WTC11 (cell line): ENCODE measurements at regions not wholly inside any gene's neighbourhood (a gene's known extent, or its start where the extent isn't known, plus 50 kb on each side); places are given as distances from the start of the nearest gene placed in this dataset.

Experiments used
- ATF6 ChIP-seq: sonication (generic); formaldehyde crosslinking; IDR thresholded peaks from 2 replicates; pipeline ENCODE4 v1.8.1; 2023; ENCODE audit warnings: mild to moderate bottlenecking, missing genetic modification reagents
- FOXJ3 ChIP-seq: sonication (generic); formaldehyde crosslinking; IDR thresholded peaks from 2 replicates; pipeline ENCODE4 v1.9.0; 2021; ENCODE audit warnings: missing genetic modification reagents, mild to moderate bottlenecking, borderline replicate concordance
- JUN ChIP-seq: sonication (generic); formaldehyde crosslinking; IDR thresholded peaks from 2 replicates; pipeline ENCODE4 v1.8.0; 2023; ENCODE audit warnings: mild to moderate bottlenecking, missing genetic modification reagents
- MYBL2 ChIP-seq: sonication (generic); formaldehyde crosslinking; IDR thresholded peaks from 2 replicates; pipeline ENCODE4 v1.8.1; 2023; ENCODE audit warnings: mild to moderate bottlenecking, moderate library complexity, missing genetic modification reagents
- NR3C1 ChIP-seq: sonication (generic); formaldehyde crosslinking; conservative IDR thresholded peaks from 2 replicates; pipeline ENCODE4 v1.8.1; 2023; ENCODE audit warnings: low read depth, mild to moderate bottlenecking, missing genetic modification reagents
- PRRX2 ChIP-seq: fragments of 250-450 bp; sonication (Bioruptor Pico); IDR thresholded peaks from 2 replicates; pipeline ENCODE4 v1.8.0; 2021; ENCODE audit warnings: mild to moderate bottlenecking
- ZBTB21 ChIP-seq: sonication (generic); formaldehyde crosslinking; IDR thresholded peaks from 2 replicates; pipeline ENCODE4 v1.8.1; 2023; ENCODE audit warnings: mild to moderate bottlenecking, missing genetic modification reagents, borderline replicate concordance
- TF ChIP-seq, protein P1 (sequence below): fragments of 200-600 bp; IDR thresholded peaks from 2 replicates; pipeline ENCODE4 v1.8.0; 2022; ENCODE audit warnings: antibody characterized with exemption
- TF ChIP-seq, protein P2 (sequence below): sonication (generic); formaldehyde crosslinking; conservative IDR thresholded peaks from 2 replicates; pipeline ENCODE4 v1.8.1; 2022; ENCODE audit warnings: mild to moderate bottlenecking, missing genetic modification reagents

DNA sequence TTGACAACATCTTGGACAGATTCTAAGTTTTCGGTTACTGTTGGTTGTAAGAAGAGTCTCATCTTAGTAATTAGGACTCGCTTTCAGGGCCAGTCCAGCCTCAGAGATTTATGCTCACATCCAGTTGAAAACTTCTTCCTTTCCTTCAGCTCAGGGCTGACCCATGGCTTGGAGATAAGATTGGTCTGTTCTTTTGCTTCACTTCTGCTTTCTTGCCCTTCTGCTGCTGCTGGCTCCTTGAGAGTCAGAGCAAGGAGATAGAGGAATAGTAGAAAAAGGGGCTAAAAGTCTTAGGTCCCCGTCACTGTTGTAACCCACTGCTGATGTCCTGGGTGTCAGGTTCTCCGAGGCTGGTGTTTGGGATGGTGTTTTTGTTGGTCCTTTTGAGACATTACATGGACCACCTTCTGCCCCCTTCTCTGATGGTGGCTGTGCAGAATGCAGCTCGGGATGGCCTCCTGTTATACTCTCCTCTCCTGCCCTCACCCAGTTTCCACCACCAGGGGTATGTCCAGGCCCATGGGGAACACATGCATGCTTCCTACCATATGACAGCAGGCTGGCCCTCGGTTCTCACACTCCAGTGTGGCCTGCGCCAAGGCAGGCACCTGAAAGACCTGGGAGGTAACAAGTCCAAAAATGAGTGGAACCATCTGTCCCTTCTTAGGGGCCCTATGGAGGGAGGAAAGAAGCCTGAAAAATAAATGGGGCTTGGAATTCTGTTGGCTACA lies 67.8 kb upstream of the PCBD1 start:
- TF ChIP-seq, protein P1, sequence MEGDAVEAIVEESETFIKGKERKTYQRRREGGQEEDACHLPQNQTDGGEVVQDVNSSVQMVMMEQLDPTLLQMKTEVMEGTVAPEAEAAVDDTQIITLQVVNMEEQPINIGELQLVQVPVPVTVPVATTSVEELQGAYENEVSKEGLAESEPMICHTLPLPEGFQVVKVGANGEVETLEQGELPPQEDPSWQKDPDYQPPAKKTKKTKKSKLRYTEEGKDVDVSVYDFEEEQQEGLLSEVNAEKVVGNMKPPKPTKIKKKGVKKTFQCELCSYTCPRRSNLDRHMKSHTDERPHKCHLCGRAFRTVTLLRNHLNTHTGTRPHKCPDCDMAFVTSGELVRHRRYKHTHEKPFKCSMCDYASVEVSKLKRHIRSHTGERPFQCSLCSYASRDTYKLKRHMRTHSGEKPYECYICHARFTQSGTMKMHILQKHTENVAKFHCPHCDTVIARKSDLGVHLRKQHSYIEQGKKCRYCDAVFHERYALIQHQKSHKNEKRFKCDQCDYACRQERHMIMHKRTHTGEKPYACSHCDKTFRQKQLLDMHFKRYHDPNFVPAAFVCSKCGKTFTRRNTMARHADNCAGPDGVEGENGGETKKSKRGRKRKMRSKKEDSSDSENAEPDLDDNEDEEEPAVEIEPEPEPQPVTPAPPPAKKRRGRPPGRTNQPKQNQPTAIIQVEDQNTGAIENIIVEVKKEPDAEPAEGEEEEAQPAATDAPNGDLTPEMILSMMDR = no peak
- no peak for TF ChIP-seq PRRX2
- TF ChIP-seq JUN (CRISPR knock-in tag) = no peak
- no peak for TF ChIP-seq ZBTB21 (CRISPR knock-in tag)
- no peak for TF ChIP-seq ATF6 (CRISPR knock-in tag)
- TF ChIP-seq, protein P2, sequence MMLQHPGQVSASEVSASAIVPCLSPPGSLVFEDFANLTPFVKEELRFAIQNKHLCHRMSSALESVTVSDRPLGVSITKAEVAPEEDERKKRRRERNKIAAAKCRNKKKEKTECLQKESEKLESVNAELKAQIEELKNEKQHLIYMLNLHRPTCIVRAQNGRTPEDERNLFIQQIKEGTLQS (CRISPR knock-in tag) = no peak
- TF ChIP-seq NR3C1 (CRISPR knock-in tag) = no peak
- TF ChIP-seq FOXJ3 = no peak
- no peak for TF ChIP-seq MYBL2
